ENCODE measurements at regions not wholly inside any gene's neighbourhood (a gene's known extent, or its start where the extent isn't known, plus 50 kb on each side); places are given as distances from the start of the nearest gene placed in this dataset.

- Histone ChIP-seq H3K4me3 (ENCODE audit: low read depth, low read length) (no peak overlapping the region), H3K27ac (ENCODE audit: low read depth, low read length) (no peak overlapping the region), H3K9me3 (ENCODE audit: control insufficient read depth, insufficient read depth, low read depth, low read length) (no peaks in the 10 kb centered on the region), H3K36me3 (ENCODE audit: control insufficient read depth, insufficient read depth, low read length) (no peaks in the 10 kb centered on the region), H3K27me3 (ENCODE audit: control insufficient read depth, insufficient read depth, low read length) (no peaks in the 10 kb centered on the region), H3K9ac (ENCODE audit: low read length) (no peak overlapping the region), H3K4me1 (ENCODE audit: control insufficient read depth, insufficient read depth, low read length) (peaks cover 21% of the 10 kb centered on the region)
Observed at GRCh38 chr18:46322411-46322891, 218.3 kb downstream of the HAUS1 start.

GRCh38 chr18:46322941-46323340, 218.8 kb downstream of the HAUS1 start:
- Histone ChIP-seq H3K9ac (ENCODE audit: low read length) (no peak overlapping the region), H3K36me3 (ENCODE audit: control insufficient read depth, insufficient read depth, low read length) (no peaks in the 10 kb centered on the region), H3K9me3 (ENCODE audit: control insufficient read depth, insufficient read depth, low read depth, low read length) (no peaks in the 10 kb centered on the region), H3K27ac (ENCODE audit: low read depth, low read length) (no peak overlapping the region), H3K27me3 (ENCODE audit: control insufficient read depth, insufficient read depth, low read length) (no peaks in the 10 kb centered on the region), H3K4me3 (ENCODE audit: low read depth, low read length) (no peak overlapping the region), H3K4me1 (ENCODE audit: control insufficient read depth, insufficient read depth, low read length) (peaks cover 21% of the 10 kb centered on the region)

GRCh38 chr18:46324087-46324955, 220.1 kb downstream of the HAUS1 start:
- Histone ChIP-seq H3K27ac (ENCODE audit: low read depth, low read length) (no peak overlapping the region), H3K27me3 (ENCODE audit: control insufficient read depth, insufficient read depth, low read length) (no peaks in the 10 kb centered on the region), H3K9me3 (ENCODE audit: control insufficient read depth, insufficient read depth, low read depth, low read length) (no peaks in the 10 kb centered on the region), H3K36me3 (ENCODE audit: control insufficient read depth, insufficient read depth, low read length) (no peaks in the 10 kb centered on the region), H3K9ac (ENCODE audit: low read length) (no peak overlapping the region), H3K4me3 (ENCODE audit: low read depth, low read length) (no peak overlapping the region), H3K4me1 (ENCODE audit: control insufficient read depth, insufficient read depth, low read length) (peaks cover 21% of the 10 kb centered on the region)

- Histone ChIP-seq H3K4me3 (ENCODE audit: low read depth, low read length) (no peak overlapping the region), H3K27ac (ENCODE audit: low read depth, low read length) (no peak overlapping the region), H3K27me3 (ENCODE audit: control insufficient read depth, insufficient read depth, low read length) (no peaks in the 10 kb centered on the region), H3K9ac (ENCODE audit: low read length) (no peak overlapping the region), H3K36me3 (ENCODE audit: control insufficient read depth, insufficient read depth, low read length) (no peaks in the 10 kb centered on the region), H3K4me1 (ENCODE audit: control insufficient read depth, insufficient read depth, low read length) (peaks cover 21% of the 10 kb centered on the region), H3K9me3 (ENCODE audit: control insufficient read depth, insufficient read depth, low read depth, low read length) (no peaks in the 10 kb centered on the region)
Observed at GRCh38 chr18:46325895-46326294, 221.7 kb downstream of the HAUS1 start.

GRCh38 chr18:46329736-46330246, 225.6 kb downstream of the HAUS1 start:
- H3K4me1 ChIP-seq (ENCODE audit: control insufficient read depth, insufficient read depth, low read length), result peaks cover 8% of the 10 kb centered on the region
- H3K36me3 ChIP-seq (ENCODE audit: control insufficient read depth, insufficient read depth, low read length), result no peaks in the 10 kb centered on the region
- no peak overlapping the region for H3K4me3 ChIP-seq (ENCODE audit: low read depth, low read length)
- H3K27me3 ChIP-seq (ENCODE audit: control insufficient read depth, insufficient read depth, low read length), result peaks cover 32% of the 10 kb centered on the region
- H3K9ac ChIP-seq (ENCODE audit: low read length), result no peak overlapping the region
- no peaks in the 10 kb centered on the region for H3K9me3 ChIP-seq (ENCODE audit: control insufficient read depth, insufficient read depth, low read depth, low read length)
- H3K27ac ChIP-seq (ENCODE audit: low read depth, low read length), result no peak overlapping the region

- no peak overlapping the region for H3K27ac ChIP-seq (ENCODE audit: low read depth, low read length)
- no peaks in the 10 kb centered on the region for H3K36me3 ChIP-seq (ENCODE audit: control insufficient read depth, insufficient read depth, low read length)
- peaks cover 15% of the 10 kb centered on the region for H3K4me1 ChIP-seq (ENCODE audit: control insufficient read depth, insufficient read depth, low read length)
- H3K4me3 ChIP-seq (ENCODE audit: low read depth, low read length), result no peak overlapping the region
- no peaks in the 10 kb centered on the region for H3K9me3 ChIP-seq (ENCODE audit: control insufficient read depth, insufficient read depth, low read depth, low read length)
- no peak overlapping the region for H3K9ac ChIP-seq (ENCODE audit: low read length)
- peaks cover 42% of the 10 kb centered on the region for H3K27me3 ChIP-seq (ENCODE audit: control insufficient read depth, insufficient read depth, low read length)
Observed at GRCh38 chr18:46331316-46331715, 227.1 kb downstream of the HAUS1 start.

GRCh38 chr18:46332286-46332801, 228.2 kb downstream of the HAUS1 start:
- Histone ChIP-seq H3K9me3 (ENCODE audit: control insufficient read depth, insufficient read depth, low read depth, low read length) (no peaks in the 10 kb centered on the region), H3K36me3 (ENCODE audit: control insufficient read depth, insufficient read depth, low read length) (no peaks in the 10 kb centered on the region), H3K4me3 (ENCODE audit: low read depth, low read length) (no peak overlapping the region), H3K27ac (ENCODE audit: low read depth, low read length) (no peak overlapping the region), H3K27me3 (ENCODE audit: control insufficient read depth, insufficient read depth, low read length) (peaks cover 42% of the 10 kb centered on the region), H3K9ac (ENCODE audit: low read length) (no peak overlapping the region), H3K4me1 (ENCODE audit: control insufficient read depth, insufficient read depth, low read length) (peaks cover 20% of the 10 kb centered on the region)

- Histone ChIP-seq H3K27me3 (ENCODE audit: control insufficient read depth, insufficient read depth, low read length) (peaks cover 42% of the 10 kb centered on the region), H3K27ac (ENCODE audit: low read depth, low read length) (no peak overlapping the region), H3K9ac (ENCODE audit: low read length) (no peak overlapping the region)
Observed at GRCh38 chr18:46332921-46333341, 228.7 kb downstream of the HAUS1 start.

GRCh38 chr18:46333431-46334135, 229.4 kb downstream of the HAUS1 start:
- no peaks in the 10 kb centered on the region for H3K9me3 ChIP-seq (ENCODE audit: control insufficient read depth, insufficient read depth, low read depth, low read length)
- peak overlapping the region; percentile 70 for H3K4me3 ChIP-seq (ENCODE audit: low read depth, low read length)

More at GRCh38 chr18:46332921-46333341, 228.7 kb downstream of the HAUS1 start:
- H3K4me3 ChIP-seq (ENCODE audit: low read depth, low read length), result peak overlapping the region; percentile 70
- H3K4me1 ChIP-seq (ENCODE audit: control insufficient read depth, insufficient read depth, low read length), result peaks cover 23% of the 10 kb centered on the region
- no peaks in the 10 kb centered on the region for H3K9me3 ChIP-seq (ENCODE audit: control insufficient read depth, insufficient read depth, low read depth, low read length)
- no peaks in the 10 kb centered on the region for H3K36me3 ChIP-seq (ENCODE audit: control insufficient read depth, insufficient read depth, low read length)

GRCh38 chr18:46334868-46335281, 230.7 kb downstream of the HAUS1 start:
- Histone ChIP-seq H3K36me3 (ENCODE audit: control insufficient read depth, insufficient read depth, low read length) (no peaks in the 10 kb centered on the region), H3K27me3 (ENCODE audit: control insufficient read depth, insufficient read depth, low read length) (peaks cover 42% of the 10 kb centered on the region), H3K4me1 (ENCODE audit: control insufficient read depth, insufficient read depth, low read length) (peaks cover 35% of the 10 kb centered on the region), H3K27ac (ENCODE audit: low read depth, low read length) (no peak overlapping the region), H3K9me3 (ENCODE audit: control insufficient read depth, insufficient read depth, low read depth, low read length) (no peaks in the 10 kb centered on the region), H3K9ac (ENCODE audit: low read length) (peak overlapping the region; percentile 36), H3K4me3 (ENCODE audit: low read depth, low read length) (peak overlapping the region; percentile 73)

More at GRCh38 chr18:46333431-46334135, 229.4 kb downstream of the HAUS1 start:
- Histone ChIP-seq H3K36me3 (ENCODE audit: control insufficient read depth, insufficient read depth, low read length) (no peaks in the 10 kb centered on the region), H3K4me1 (ENCODE audit: control insufficient read depth, insufficient read depth, low read length) (peaks cover 30% of the 10 kb centered on the region), H3K27ac (ENCODE audit: low read depth, low read length) (no peak overlapping the region), H3K27me3 (ENCODE audit: control insufficient read depth, insufficient read depth, low read length) (peaks cover 42% of the 10 kb centered on the region), H3K9ac (ENCODE audit: low read length) (peak overlapping the region; percentile 4)
